Type B pancreatic cell (in vitro differentiated cells): ENCODE measurements at regions not wholly inside any gene's neighbourhood (a gene's known extent, or its start where the extent isn't known, plus 50 kb on each side); places are given as distances from the start of the nearest gene placed in this dataset.

Experiments used
- DNase-seq: peaks from one replicate; pipeline ENCODE4 v3.0.0; 2021; ENCODE audit warnings: mixed read lengths; ENCODE audit not compliant: unreplicated experiment; ENCODE audit errors: extremely low spot score
- H3K27ac Mint-ChIP-seq: 2 replicates; pipeline ENCODE4 v1.8.0; 2021; ENCODE audit warnings: mild to moderate bottlenecking, mixed read lengths
- H3K27me3 Mint-ChIP-seq: 2 replicates; pipeline ENCODE4 v1.8.0; 2021; ENCODE audit warnings: mixed read lengths
- H3K36me3 Mint-ChIP-seq: 2 replicates; pipeline ENCODE4 v1.8.0; 2021; ENCODE audit warnings: mixed read lengths
- H3K4me1 Mint-ChIP-seq: one replicate; pipeline ENCODE4 v1.8.0; 2021; ENCODE audit warnings: mixed read lengths; ENCODE audit not compliant: unreplicated experiment
- H3K4me3 Mint-ChIP-seq: 2 replicates; pipeline ENCODE4 v1.8.0; 2021; ENCODE audit warnings: mild to moderate bottlenecking, mixed read lengths
- H3K9me3 Mint-ChIP-seq: 2 replicates; pipeline ENCODE4 v1.8.0; 2021; ENCODE audit warnings: mixed read lengths
- CTCF ChIP-seq: fragments of 200-600 bp; sonication (generic); conservative IDR thresholded peaks from 2 replicates; pipeline ENCODE4 v1.5.0; 2021; ENCODE audit warnings: antibody characterized with exemption, mild to moderate bottlenecking

- Mint-ChIP-seq H3K9me3 (no peaks in the 10 kb centered on the region), H3K36me3 (no peaks in the 10 kb centered on the region), H3K4me1 (no peaks in the 10 kb centered on the region), H3K4me3 (no peak overlapping the region), H3K27ac (no peak overlapping the region), H3K27me3 (no peaks in the 10 kb centered on the region)
- DNase-seq, result no peak
- no peak for TF ChIP-seq CTCF
Observed at GRCh38 chr5:130243641-130244040, 339.4 kb downstream of the CHSY3 start.

- no peak overlapping the region for H3K27ac Mint-ChIP-seq
- no peak for DNase-seq
- H3K4me1 Mint-ChIP-seq, result no peaks in the 10 kb centered on the region
- no peaks in the 10 kb centered on the region for H3K27me3 Mint-ChIP-seq
- no peak overlapping the region for H3K4me3 Mint-ChIP-seq
- TF ChIP-seq CTCF, result no peak
- no peaks in the 10 kb centered on the region for H3K9me3 Mint-ChIP-seq
- H3K36me3 Mint-ChIP-seq, result no peaks in the 10 kb centered on the region
Observed at GRCh38 chr5:130237721-130238120, 333.5 kb downstream of the CHSY3 start.
